ENCODE measurements at regions not wholly inside any gene's neighbourhood (a gene's known extent, or its start where the extent isn't known, plus 50 kb on each side); places are given as distances from the start of the nearest gene placed in this dataset.

DNA sequence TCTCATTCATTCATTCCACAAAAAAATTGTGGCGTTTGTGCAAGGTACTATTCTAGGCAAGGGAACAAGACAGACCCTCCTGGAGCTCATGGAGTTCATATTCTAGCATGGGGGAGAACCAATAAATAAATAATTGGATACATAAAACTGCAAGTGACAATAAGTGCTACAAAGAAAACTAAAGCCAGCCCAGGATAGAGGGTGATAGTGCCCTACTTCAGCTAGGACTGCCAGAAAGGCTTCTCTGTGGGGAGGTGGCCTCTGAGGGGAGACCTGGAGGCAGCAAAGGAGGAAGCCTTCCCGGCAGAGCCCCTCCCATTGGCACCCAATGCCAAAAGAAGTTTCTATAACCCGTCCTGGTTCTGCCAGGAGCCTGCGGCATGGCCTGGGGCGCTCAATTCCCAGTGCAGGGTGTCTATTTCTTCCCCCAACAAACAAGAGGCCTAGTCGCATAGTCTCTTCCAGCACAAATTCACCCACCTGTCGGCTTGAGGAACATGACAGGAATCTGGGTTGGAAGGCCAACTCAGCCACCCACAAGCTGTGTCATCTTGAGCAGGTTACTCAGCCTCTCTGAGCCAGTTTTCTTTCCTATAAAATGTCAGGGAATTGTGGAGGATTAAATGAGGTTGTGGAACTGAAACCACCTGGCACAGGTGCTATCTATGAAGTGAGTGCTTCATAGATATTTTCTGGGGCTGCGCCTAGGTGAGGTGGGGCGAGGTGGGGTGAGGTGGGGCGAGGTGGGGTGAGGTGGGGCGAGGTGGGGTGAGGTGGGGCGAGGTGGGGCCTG, 94.3 kb downstream of the ZFP36L2 start:
- no peak for TF ChIP-seq CTCF (conservative IDR thresholded peaks at IDR 0.05)
- no peak overlapping the region for H3K27ac ChIP-seq

DNA sequence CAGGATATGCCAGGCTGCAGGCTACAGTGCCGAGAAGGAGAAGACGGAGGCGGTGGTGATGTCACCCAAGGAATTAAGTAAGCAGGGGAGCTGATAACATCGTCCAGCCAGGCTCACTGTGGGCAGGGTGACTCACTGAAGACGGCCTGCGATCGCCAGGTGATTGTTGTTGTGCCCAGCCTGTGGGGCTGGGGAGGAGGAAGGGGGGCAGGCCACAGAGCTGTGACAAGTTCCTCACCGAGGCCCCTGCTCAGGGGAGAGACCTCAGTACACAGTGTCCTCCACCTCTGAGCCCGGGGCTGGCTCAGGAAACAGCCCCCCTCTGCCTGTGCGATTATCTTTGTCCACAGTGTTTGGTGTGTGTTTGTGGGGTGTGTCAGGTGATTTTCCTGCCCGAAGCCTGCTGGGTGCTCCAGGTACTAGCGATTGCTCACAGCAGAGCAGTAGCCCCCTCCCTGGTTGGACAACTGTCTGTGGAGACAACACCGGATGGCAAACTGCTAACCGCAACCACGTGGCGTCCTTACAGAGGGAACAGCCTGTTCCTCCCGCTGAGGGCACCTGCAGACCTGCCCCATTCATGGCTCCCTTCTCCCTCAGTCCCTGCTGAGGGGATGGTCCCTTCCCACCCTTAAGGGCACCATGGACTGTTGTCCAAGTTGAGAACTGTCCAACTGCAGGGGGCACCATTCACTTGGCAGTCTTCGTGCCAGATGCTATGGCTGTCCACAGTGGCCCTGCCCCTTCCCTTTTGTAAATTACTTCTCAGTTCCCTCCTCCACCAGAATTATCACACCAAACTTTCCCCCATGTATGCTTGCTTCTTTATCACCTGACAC, 95.1 kb downstream of the ZFP36L2 start:
- no peak overlapping the region for H3K27ac ChIP-seq
- peak; percentile 44; the same call in 1 of the 2 replicates for TF ChIP-seq CTCF (conservative IDR thresholded peaks at IDR 0.05)

DNA sequence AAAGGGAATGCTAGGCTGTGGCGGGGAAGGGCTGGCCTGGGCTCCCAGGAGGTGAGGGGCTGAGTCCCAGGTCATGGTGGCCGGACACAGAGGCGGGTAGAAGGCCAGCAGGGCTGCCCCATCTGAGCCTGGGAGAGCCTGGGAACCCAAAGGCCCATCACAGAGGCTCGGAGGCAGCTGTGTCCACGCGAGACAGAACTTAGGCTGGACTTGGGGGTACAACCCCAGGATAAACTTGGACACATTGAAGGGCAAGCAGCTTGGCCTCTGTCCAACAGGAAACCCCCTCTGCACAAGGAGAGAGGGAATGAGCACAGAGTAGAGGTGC, 95.9 kb downstream of the ZFP36L2 start:
- H3K27ac ChIP-seq: no peak overlapping the region

DNA sequence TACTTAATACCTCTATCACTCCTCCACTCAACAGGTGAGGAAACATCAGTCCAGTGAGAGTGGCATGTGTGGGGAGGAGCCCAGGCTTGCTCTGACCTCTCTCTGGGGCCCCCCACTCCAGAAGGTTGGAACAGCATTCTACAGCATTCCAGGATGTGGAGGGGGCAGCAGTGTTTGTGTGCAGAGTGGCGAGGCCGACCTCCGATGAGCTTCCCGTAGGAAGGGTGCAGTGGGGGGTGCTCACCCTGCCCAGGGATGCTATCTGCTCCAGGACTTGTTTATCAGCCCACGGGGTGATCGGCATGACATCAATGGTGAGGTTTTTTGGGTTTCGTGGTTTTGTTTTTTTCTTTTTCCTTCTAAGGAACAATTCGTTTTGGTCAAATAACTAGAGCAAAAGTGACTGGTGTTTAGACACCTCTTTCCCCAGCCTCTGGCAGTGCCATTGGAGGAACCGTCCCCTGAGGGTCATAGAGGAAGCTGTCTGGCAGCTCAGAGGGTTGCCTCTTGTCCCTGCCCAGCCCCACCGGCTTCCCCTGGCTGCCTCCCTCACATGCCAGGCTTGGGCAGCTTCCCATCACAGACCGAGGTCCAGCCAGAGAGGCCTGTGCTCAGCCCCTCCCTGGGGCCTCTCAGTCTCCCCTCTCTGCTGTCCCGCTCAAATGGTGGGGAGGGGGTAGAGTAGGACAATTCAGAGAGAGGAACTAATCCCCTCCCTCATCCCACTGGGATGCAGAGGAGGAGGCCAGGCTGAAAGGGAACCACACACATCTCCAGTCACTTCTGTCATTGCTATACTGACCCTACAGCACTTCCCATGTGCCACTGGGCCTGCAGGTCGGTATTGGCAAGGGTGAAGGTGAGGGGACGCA, 96.5 kb downstream of the ZFP36L2 start:
- H3K27ac ChIP-seq: no peak overlapping the region
- no peak for TF ChIP-seq CTCF (conservative IDR thresholded peaks at IDR 0.05)

More for the DNA sequence above, 95.9 kb downstream of the ZFP36L2 start:
- no peak for TF ChIP-seq CTCF (conservative IDR thresholded peaks at IDR 0.05)

GRCh38 chr2:43128559-43128955, 97.8 kb downstream of the ZFP36L2 start:
- no peak for TF ChIP-seq CTCF (conservative IDR thresholded peaks at IDR 0.05)
- H3K27ac ChIP-seq: no peak overlapping the region

DNA sequence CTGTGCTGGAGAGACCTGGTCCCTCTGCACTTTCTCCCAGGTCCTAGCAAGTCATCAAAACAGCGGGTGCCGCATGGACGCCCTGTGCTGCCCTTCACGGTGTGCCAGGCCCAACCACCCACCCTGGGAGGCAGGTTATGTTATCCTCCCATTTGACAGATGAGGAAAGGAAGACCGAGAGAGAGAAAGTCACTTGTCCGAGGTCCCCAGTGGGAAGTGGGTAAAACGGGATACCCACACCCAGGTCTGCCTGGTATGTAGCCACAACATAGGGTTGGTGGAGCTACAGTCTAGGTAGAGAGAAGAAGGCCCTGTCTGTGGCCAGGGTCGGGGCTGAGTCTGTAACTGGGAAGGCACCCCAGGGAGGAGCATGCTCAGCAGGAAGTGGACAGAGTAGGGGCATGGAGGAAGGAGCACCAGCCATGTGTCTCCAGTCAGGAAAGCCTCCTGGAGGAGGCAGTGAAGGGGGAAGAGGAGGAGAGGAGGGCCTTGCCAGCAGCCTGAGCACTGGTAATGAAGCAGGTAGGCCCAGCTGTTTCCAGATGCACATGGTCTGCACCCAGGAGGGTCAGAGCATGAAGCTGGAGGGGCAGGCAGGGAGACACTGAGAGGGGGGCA, 98.4 kb downstream of the ZFP36L2 start:
- TF ChIP-seq CTCF (conservative IDR thresholded peaks at IDR 0.05): no peak
- no peak overlapping the region for H3K27ac ChIP-seq

Measured in VCaP (cell line).